ENCODE measurements at regions not wholly inside any gene's neighbourhood (a gene's known extent, or its start where the extent isn't known, plus 50 kb on each side); places are given as distances from the start of the nearest gene placed in this dataset.

DNA sequence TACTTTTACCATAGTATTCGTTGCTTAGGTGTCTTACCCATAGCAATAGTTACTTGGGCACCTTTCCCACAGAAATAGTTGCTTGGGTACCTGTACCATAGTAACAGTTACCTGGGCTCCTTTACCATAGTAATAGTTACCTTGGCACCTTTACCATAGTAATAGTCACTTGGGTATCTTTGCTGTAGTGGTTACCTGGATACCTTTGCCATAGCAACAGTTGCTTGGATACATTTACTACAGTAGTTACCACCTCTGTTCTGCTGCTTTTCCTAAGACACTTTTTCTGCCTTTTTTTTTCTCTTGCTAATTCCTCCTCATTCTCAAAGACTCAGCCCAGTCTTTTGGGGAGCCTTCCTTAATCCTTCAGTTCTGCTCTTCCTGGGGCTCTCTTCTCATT lies 272.8 kb upstream of the PUDP start:
- no peak for TF ChIP-seq CTCF (conservative IDR thresholded peaks at IDR 0.05 in 1 of 2, IDR thresholded peaks at IDR 0.05 in 1 of 2; ENCODE audit: low read depth in 1 of 2, low read length in 2 of 2)
- TF ChIP-seq EZH2 (IDR thresholded peaks at IDR 0.05; ENCODE audit: low read length, missing control alignments): no peak

Measured in fibroblast of lung (primary cell).